GM23338 (cell line): ENCODE measurements at regions not wholly inside any gene's neighbourhood (a gene's known extent, or its start where the extent isn't known, plus 50 kb on each side); places are given as distances from the start of the nearest gene placed in this dataset.
"Not testable (repeated sequence)": the region's sequence is repeated elsewhere in the genome, so short reads cannot be mapped to it uniquely, and the experiment has no call there.

Experiments used
- ATAC-seq: fragments of 200-7000 bp; cut with Tn5 transposase; 3 replicates; pipeline ENCODE4 v1.9.1; 2020
- DNase-seq: peaks from one replicate; pipeline ENCODE4 v3.0.0-alpha.2; 2015; ENCODE audit warnings: low spot score
- H2AFZ ChIP-seq: fragments of 200-600 bp; sonication (generic); 2 replicates; pipeline ENCODE4 v1.8.0; 2016; ENCODE audit warnings: antibody characterized with exemption, mild to moderate bottlenecking, moderate library complexity
- H3F3A ChIP-seq: fragments of 200-600 bp; sonication (generic); replicated peaks from 2 replicates; pipeline ENCODE4 v1.8.0; 2017; ENCODE audit warnings: antibody characterized with exemption, mixed run types, low read depth
- H3K27ac ChIP-seq: fragments of 200-600 bp; sonication (generic); 2 replicates; pipeline ENCODE4 v1.6.1; 2016; ENCODE audit warnings: low read depth
- H3K27me3 ChIP-seq: fragments of 200-600 bp; sonication (generic); 2 replicates; pipeline ENCODE4 v1.8.0; 2016; ENCODE audit warnings: mild to moderate bottlenecking, mixed run types, moderate library complexity; ENCODE audit not compliant: insufficient read depth
- H3K36me3 ChIP-seq: fragments of 200-600 bp; sonication (generic); 2 replicates; pipeline ENCODE4 v1.8.0; 2016; ENCODE audit warnings: mild to moderate bottlenecking; ENCODE audit not compliant: insufficient read depth
- H3K4me1 ChIP-seq: fragments of 200-600 bp; sonication (generic); 2 replicates; pipeline ENCODE4 v1.8.0; 2016; ENCODE audit warnings: mild to moderate bottlenecking, moderate library complexity; ENCODE audit not compliant: insufficient read depth
- H3K4me2 ChIP-seq: fragments of 200-600 bp; sonication (generic); 2 replicates; pipeline ENCODE4 v1.7.1; 2017; ENCODE audit warnings: mixed run types
- H3K4me3 ChIP-seq: fragments of 200-600 bp; sonication (generic); 2 replicates; pipeline ENCODE4 v1.6.1; 2016; ENCODE audit warnings: mixed run types
- H3K79me2 ChIP-seq: fragments of 200-600 bp; sonication (generic); replicated peaks from 2 replicates; pipeline ENCODE4 v1.8.0; 2017; ENCODE audit warnings: mild to moderate bottlenecking; ENCODE audit not compliant: insufficient read depth
- H3K9me2 ChIP-seq: fragments of 200-600 bp; sonication (generic); 2 replicates; pipeline ENCODE4 v1.8.0; 2017; ENCODE audit not compliant: insufficient read depth
- H4K20me1 ChIP-seq: fragments of 200-600 bp; sonication (generic); replicated peaks from 2 replicates; pipeline ENCODE4 v1.8.0; 2017; ENCODE audit warnings: mild to moderate bottlenecking; ENCODE audit not compliant: insufficient read depth
- H3K27ac Mint-ChIP-seq: 2 replicates; pipeline ENCODE4 v1.8.0; 2020; ENCODE audit warnings: inconsistent platforms, mild to moderate bottlenecking, moderate library complexity, mixed read lengths
- H3K27me3 Mint-ChIP-seq: 3 replicates; pipeline ENCODE4 v1.8.0; 2022; ENCODE audit warnings: low read depth, mild to moderate bottlenecking, moderate library complexity, mixed read lengths, inconsistent platforms; ENCODE audit not compliant: insufficient read depth, poor library complexity
- H3K36me3 Mint-ChIP-seq: 3 replicates; pipeline ENCODE4 v1.8.0; 2021; ENCODE audit warnings: low read depth, mild to moderate bottlenecking, inconsistent platforms, moderate library complexity, mixed read lengths
- H3K4me1 Mint-ChIP-seq: 3 replicates; pipeline ENCODE4 v1.8.0; 2020; ENCODE audit warnings: mild to moderate bottlenecking, inconsistent platforms, mixed read lengths
- H3K4me3 Mint-ChIP-seq: 3 replicates; pipeline ENCODE4 v1.8.0; 2021; ENCODE audit warnings: moderate library complexity, mild to moderate bottlenecking, inconsistent platforms, mixed read lengths
- H3K9me3 Mint-ChIP-seq: 3 replicates; pipeline ENCODE4 v1.8.0; 2020; ENCODE audit warnings: moderate library complexity, mild to moderate bottlenecking, inconsistent platforms, mixed read lengths
- CREB1 ChIP-seq: fragments of 250-450 bp; sonication (Bioruptor Pico); IDR thresholded peaks from 2 replicates; pipeline ENCODE4 v1.5.0; 2020; ENCODE audit warnings: low read depth, mild to moderate bottlenecking, moderate library complexity
- CTCF ChIP-seq, 2 experiments: fragments of 200-600 bp in 1 of 2; sonication (generic) in 1 of 2; conservative IDR thresholded peaks; 2 replicates each; pipeline versions ENCODE4 v1.5.1 to v1.6.1; 2016 to 2017; ENCODE audit warnings: antibody characterized with exemption in 2 of 2, low read depth in 2 of 2, mild to moderate bottlenecking in 2 of 2, moderate library complexity in 1 of 2
- ETS1 ChIP-seq: IDR thresholded peaks from 2 replicates; pipeline ENCODE4 v1.6.1; 2016; ENCODE audit warnings: antibody characterized with exemption
- EZH2 ChIP-seq: fragments of 200-600 bp; sonication (generic); IDR thresholded peaks from one replicate; pipeline ENCODE4 v1.8.0; 2017; ENCODE audit warnings: antibody characterized with exemption, mild to moderate bottlenecking, low read depth; ENCODE audit not compliant: unreplicated experiment
- EZH2phosphoT487 ChIP-seq: fragments of 200-600 bp; sonication (generic); IDR thresholded peaks from one replicate; pipeline ENCODE4 v1.8.1; 2018; ENCODE audit warnings: antibody characterized with exemption; ENCODE audit not compliant: unreplicated experiment
- JUNB ChIP-seq: IDR thresholded peaks from one replicate; pipeline ENCODE4 v1.6.1; 2016; ENCODE audit warnings: antibody characterized with exemption; ENCODE audit not compliant: unreplicated experiment
- NANOG ChIP-seq: IDR thresholded peaks from 2 replicates; pipeline ENCODE4 v1.6.1; 2016; ENCODE audit warnings: antibody characterized with exemption, borderline replicate concordance
- POLR2AphosphoS5 ChIP-seq: IDR thresholded peaks from 2 replicates; pipeline ENCODE4 v1.6.1; 2016; ENCODE audit warnings: antibody characterized with exemption, low read depth
- STAT1 ChIP-seq: IDR thresholded peaks from one replicate; pipeline ENCODE4 v1.6.1; 2016; ENCODE audit warnings: antibody characterized with exemption; ENCODE audit not compliant: unreplicated experiment
- ZNF114 ChIP-seq: fragments of 250-450 bp; sonication (Bioruptor Pico); IDR thresholded peaks from 2 replicates; pipeline ENCODE4 v1.5.0; 2020; ENCODE audit warnings: mild to moderate bottlenecking, moderate library complexity
- ZNF331 ChIP-seq: fragments of 250-450 bp; sonication (Bioruptor Pico); IDR thresholded peaks from 2 replicates; pipeline ENCODE4 v1.5.0; 2020; ENCODE audit warnings: low read depth, mild to moderate bottlenecking, moderate library complexity
- ZNF462 ChIP-seq: fragments of 250-450 bp; sonication (Bioruptor Pico); IDR thresholded peaks from 2 replicates; pipeline ENCODE4 v1.5.0; 2020; ENCODE audit warnings: mild to moderate bottlenecking, moderate library complexity

GRCh38 chr6:84953111-84953755 lies 188.8 kb upstream of the TBX18 start (continued):
- TF ChIP-seq NANOG (no peak), ZNF114 (CRISPR knock-in tag) (no peak), JUNB (no peak), ZNF331 (CRISPR knock-in tag) (no peak), CTCF (conservative IDR thresholded peaks at IDR 0.05; ENCODE audit: low read depth in 2 of 2) (no peak), EZH2 (no peak), CREB1 (no peak), POLR2AphosphoS5 (no peak), STAT1 (no peak)

GRCh38 chr6:84944926-84945325 lies 180.5 kb upstream of the TBX18 start:
- peaks cover 10% of the 10 kb centered on the region for H3K4me1 Mint-ChIP-seq
- H3K27me3 ChIP-seq, H3K36me3 ChIP-seq, H3K4me2 ChIP-seq, H3K4me3 Mint-ChIP-seq, H4K20me1 ChIP-seq, H3K27ac Mint-ChIP-seq, H3K4me1 ChIP-seq, DNase-seq, H3K9me2 ChIP-seq, H3K4me3 ChIP-seq, H3F3A ChIP-seq, H3K27me3 Mint-ChIP-seq, H3K36me3 Mint-ChIP-seq, H3K79me2 ChIP-seq, H3K27ac ChIP-seq, H2AFZ ChIP-seq, ATAC-seq, H3K9me3 Mint-ChIP-seq: not testable (repeated sequence)

- Histone ChIP-seq H3K9me2 (peaks cover 3% of the 10 kb centered on the region; the same call in 1 of the 2 replicates), H3K4me3 (no peak overlapping the region), H3K79me2 (no peaks in the 10 kb centered on the region), H3K36me3 (no peaks in the 10 kb centered on the region), H3F3A (no peaks in the 10 kb centered on the region), H3K27ac (no peak overlapping the region), H2AFZ (no peak overlapping the region), H3K4me2 (no peak overlapping the region), H3K27me3 (no peaks in the 10 kb centered on the region), H3K4me1 (no peaks in the 10 kb centered on the region), H4K20me1 (no peaks in the 10 kb centered on the region)
- Mint-ChIP-seq H3K27me3 (peaks cover 3% of the 10 kb centered on the region), H3K36me3 (0 out of 3 replicates have a peak, but pooled peaks cover under 1% of the 10 kb centered on the region), H3K9me3 (peaks cover 6% of the 10 kb centered on the region; the same call in 1 of the 3 replicates), H3K4me1 (peaks cover 10% of the 10 kb centered on the region), H3K27ac (no peak overlapping the region), H3K4me3 (no peak overlapping the region)
- ATAC-seq (no peak), DNase-seq (no peak)
- no peak for TF ChIP-seq JUNB
- no peak for TF ChIP-seq NANOG
- no peak for TF ChIP-seq EZH2phosphoT487
- no peak for TF ChIP-seq STAT1
- no peak for TF ChIP-seq ETS1
- no peak for TF ChIP-seq ZNF331 (CRISPR knock-in tag)
- no peak for TF ChIP-seq ZNF462
Observed at GRCh38 chr6:84943905-84944304, 179.5 kb upstream of the TBX18 start.
